Caki2 (cell line): ENCODE measurements at regions not wholly inside any gene's neighbourhood (a gene's known extent, or its start where the extent isn't known, plus 50 kb on each side); places are given as distances from the start of the nearest gene placed in this dataset.

ENCODE experiments used
- DNase-seq: peaks from one replicate; pipeline ENCODE4 v3.0.0-alpha.2; 2015; ENCODE audit warnings: low read depth
- in situ Hi-C: cut with HindIII; loops from 2 replicates; pipeline ENCODE4 v1.10.0; 2016; ENCODE audit warnings: low sequenced_read_pairs, low pct_unique_long_range_greater_than_20kb, mixed read lengths

DNA sequence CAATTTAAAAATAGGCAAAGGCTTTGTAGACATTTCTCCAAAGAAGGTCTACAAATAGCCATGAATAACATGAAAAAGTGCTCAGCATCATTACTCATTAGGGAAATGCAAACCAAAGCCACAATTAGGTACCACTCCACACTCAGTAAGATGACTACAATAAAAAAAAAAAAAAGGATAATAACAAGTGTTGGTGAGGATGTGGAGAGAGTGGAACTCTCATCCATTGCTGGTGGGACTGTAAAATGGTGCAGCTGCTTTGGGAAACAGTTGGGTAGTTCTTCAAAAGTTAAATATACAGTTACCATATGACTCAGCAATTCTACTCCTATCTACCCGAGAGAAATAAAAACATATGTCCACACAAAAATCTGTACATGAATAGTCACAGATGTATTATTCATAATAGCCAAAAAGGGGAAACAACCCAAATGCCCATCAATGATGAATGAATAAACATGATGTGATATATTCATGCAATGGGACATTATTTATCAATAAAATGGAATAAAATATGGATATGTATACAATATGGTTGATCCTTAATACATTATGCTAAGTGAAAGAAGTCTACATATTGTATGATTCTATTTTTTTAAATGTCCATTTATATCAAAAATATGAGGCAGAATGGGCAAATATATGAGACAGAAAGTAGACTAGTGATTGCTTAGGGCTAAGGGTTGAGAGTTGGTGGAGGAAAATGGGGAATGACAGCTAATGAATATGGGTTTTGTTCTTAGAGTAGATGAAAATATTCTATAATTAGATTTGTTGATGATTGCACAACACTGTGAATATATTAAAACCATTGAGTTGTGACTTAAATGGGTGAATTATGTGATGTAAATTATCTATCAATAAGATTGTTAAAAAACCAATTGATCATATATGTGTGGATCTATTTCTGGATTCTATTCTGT is 66.1 kb upstream of the SMAD3 start:
- in situ Hi-C loops, result no loop called here
- DNase-seq, result no peak

DNA sequence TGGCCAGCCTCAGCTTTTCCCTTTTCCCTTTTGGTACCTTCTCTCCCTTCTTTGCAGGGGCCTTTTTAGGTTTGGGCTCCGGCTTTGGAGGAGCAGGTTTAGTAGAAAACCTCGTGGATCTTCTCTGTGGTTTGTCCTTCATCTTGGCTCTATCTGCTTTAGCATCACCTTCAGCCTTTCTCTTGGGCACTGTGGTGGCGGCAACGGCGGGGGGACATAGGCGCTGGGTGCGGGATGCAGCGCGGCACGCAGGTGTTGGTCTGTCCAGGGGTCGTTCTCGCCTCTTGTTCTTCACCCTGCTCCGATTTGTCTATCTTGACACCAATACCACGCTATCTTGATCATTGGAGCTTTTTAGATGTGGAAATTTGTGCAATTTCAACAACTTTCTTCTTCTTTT is 64.5 kb upstream of the SMAD3 start:
- no peak for DNase-seq
- in situ Hi-C loops, result no loop called here

DNA sequence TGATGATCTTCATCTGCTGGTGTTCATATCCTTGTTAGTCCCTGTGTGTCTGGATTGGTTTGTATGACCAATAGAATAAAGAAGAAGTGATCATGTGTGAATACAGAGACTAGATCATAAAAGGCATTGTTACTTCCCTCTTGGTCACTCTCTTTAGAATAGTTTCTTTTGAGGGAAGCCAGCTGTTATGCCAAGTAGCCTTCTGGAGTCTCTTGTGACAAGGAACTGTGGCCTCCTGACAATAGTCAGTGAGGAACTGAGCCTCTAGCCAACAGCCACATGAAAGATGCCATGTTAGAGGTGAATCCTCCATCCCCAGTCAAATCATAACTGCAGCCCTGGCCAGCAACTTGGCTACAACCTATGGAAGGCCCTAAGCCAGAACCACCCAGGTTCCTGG is 63.0 kb upstream of the SMAD3 start:
- DNase-seq, result no peak
- in situ Hi-C loops, result no loop called here

DNA sequence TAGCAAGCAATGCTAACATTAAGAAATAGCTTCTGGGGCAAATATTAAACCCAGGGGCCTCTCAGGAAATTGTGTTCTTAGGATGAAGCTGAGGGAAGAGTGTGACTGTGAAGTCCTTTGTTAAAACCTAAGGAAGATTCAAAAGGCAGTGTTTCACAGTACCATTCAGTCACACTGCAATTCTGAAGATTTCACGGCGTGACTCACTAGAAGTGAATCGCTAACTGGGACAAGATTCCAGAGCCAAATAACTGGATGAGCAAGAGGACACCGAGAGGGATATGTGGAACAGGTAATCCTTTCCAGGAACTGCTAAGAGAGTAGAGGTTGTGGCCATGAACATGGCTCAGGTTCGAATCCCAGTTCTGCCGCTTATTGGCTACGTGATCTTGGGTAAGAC is 61.8 kb upstream of the SMAD3 start:
- peak; percentile 30 for DNase-seq
- in situ Hi-C loops, result no loop called here

DNA sequence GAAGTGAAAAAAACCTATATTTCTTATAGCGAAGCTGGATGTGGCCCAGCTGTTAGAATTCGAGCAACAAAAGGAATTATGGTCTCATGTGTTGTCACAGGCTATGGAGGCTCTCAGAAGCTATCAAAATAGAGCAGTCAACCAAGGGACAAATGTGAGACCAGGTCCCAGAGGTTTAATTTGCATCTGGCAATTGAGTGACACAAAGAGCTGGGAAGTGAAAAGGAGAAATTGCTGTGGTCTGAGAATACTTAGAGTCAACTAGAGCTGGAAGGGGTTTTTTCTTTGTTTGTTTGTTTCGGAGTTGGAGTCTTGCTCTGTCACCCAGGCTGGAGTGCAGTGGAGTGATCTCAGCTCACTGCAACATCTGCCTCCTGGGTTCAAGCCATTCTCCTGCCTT is 61.3 kb upstream of the SMAD3 start:
- in situ Hi-C loops, result no loop called here

DNA sequence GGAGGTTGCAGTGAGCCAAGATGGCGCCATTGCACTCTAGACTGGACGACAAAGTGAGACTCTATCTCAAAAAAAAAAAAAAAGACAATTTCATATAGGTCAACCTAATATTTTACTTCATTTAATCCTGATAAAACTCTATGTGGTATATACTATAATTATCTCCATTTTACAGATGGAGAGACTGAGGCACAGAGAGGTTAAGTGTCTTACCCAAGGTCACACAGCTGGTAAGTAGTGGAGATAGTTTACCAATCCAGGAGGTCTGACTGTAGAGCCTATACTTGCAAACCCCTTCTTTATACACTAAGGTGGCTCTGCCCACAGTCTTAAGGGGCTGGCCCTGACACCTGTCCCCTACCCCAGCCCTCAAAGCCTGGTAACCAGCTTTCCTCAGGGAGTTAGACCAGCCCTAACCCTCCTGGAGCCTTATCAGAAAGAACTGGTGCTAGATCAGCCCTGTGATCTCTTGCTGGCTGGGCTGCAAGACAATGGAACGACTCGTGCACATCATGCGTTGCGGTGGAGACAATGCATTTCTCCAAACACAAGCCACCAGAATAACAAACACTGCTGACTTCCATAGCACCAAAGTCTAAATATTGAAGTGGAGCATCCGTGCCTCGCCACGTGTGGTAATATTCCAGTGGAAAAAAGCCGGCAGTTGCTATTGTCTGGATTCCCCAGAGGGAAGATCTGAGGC is 60.0 kb upstream of the SMAD3 start:
- in situ Hi-C loops, result no loop called here
- DNase-seq, result no peak

More for the DNA sequence above, 61.3 kb upstream of the SMAD3 start:
- DNase-seq, result no peak

DNA sequence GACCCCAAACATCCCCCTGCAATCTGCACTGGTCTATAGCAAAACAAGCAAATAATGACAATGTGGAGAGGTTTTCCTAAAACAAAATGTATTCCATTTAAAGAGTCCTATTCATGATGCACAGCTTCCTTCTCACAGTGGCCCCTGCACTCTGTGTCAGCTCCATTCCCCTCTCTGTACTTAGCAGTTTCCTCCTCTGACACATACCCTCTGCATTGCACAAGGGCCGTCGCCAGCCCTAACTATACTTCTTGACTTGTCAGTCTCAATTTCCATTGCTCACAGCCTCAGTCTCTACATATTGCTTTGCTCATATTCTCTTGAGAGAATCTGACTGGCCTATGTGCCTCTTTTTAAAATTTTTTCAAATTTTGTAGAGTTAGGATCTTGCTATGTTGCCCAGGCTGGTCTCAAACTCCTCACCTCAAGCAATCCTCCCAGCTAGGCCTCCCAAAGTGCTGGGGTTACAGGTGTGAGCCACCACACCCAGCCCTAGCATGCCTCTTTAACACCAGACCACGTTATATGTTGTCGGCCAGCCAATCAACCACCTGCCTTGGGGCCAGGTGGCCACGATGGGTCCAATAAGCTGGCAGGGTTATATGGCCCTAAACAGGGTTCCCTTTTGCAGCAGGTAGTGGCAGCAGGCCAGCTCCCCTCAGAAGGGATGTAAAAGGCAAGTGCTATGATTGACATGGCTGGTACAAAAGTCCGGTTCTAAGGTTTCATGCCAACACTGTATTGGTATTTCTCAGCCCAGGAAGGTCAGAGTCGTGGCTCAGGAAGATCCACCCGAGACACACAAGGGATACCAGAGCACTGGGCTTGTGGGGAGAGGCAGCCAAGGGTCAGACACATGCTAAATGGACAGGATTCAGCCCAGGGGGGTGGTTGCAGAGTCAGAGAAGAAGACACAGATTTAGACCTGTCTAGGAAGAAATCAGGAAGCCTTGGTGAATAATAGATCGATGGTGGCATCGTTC is 59.0 kb upstream of the SMAD3 start:
- in situ Hi-C loops, result no loop called here
- no peak for DNase-seq

DNA sequence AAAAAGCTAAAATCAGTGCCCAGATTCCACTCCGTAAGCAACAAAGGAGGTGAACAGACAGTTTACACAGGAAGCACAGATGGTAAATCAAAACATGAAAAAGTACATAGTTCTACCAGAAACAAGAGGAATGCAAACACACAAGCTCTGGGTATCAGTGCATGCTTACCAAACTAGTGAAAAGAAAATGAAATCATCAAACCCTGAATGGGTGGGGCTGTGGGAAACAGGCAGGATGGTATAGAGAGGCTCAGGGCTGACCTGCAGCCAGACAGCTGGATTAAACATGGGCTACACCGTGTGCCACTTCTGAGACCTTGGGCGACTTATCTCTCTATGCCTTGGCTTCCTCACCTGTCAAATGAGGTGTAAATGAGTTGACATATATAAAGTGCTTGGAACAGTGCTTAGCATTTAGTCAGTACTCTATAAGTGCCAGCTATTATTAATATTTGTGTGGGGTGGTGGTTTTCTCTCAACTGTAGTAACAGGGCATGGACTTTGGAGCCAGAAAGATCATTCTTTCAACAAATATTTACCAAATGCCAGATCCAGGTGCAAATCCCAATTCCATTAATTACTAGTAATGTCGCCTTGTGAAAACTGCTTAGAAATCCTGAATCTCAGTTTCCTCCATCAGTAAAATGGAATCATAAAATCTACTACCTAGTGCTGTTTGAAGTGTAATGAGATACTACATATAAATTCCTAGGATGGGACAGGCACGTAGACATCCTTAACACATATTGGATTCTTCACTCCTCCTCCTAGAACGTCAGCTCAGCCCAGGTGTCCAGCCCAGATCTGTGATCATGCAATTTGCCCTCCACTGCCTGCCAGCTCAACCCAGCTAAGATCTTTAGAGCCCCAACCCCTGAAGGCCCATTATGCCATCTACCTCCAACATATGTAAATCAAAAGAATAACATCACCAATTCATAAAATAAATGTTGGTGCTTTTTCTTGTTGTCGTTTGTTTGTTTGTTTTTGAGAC is 55.5 kb upstream of the SMAD3 start:
- in situ Hi-C loops, result no loop called here

DNA sequence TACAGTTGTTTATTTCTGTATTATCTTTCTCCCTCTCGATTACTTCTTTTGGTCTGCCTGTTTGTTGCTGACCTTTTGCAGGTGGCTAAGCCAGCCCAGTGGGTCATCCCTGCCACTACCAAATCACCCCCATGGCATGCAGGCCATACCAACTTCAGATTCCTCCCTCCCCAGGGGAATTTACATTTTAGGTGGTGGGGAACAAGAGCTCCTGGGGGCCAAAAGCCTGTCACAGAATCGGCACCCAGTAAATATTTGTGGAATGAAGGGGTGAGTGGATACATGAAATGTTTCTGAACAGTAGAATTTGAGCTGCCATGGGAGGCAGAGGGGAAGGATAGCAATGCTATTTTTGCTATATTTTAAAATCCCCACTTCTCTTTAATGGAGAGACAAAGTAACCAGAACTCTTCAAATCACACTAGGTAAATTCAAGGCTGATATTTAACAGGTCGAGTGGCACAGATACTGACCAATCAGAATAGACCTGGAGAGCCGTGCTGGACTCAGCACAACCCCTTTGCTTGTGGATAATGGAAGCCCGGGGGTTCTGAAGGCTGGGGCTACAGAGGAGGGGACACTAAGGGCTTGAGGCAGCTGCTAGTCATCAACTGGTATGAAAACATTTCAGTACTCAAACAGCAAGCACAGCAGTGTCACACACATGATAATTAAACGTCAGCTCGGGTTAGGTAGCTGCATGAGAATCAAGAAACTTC is 54.3 kb upstream of the SMAD3 start:
- DNase-seq, result no peak
- in situ Hi-C loops, result no loop called here

More for the DNA sequence above, 55.5 kb upstream of the SMAD3 start:
- DNase-seq, result no peak

DNA sequence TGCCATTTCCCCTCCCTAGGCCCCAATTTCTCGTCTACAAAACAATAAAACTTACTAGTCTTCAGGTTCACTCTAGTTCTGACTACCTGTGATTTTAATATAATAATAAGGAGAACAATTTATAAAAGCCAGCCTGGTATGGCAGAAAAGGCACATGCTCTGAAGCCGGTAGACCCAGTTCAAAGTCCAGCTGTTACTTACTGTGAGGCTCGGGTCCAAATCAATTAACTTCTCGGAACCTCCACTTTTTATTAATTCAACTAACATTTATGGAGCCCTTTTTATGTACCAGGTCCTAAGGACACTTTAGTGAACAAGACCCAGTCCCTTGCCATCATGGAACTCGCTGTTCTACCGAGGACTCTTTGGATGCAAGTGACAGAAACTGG is 53.8 kb upstream of the SMAD3 start:
- in situ Hi-C loops, result no loop called here
- DNase-seq, result no peak

DNA sequence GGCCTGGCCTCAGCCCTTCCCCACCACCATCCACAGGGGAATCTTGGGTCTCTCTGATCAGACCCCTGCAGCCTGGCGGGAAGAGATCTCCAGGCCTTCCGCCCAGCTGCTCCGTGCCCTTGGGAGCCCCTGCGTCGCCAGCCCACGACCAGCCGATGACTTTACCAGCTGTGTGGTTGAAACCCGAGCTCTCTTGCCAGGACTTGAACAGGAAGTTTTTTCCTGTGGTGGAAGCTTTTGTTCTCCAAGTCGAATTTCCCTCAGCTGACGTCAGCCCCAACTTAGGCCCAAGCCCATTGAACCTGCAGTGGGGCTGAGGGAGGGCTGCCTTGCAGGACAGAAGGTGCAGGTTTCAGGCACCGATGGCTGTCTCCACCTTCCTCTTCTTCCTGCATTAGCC is 51.7 kb upstream of the SMAD3 start:
- DNase-seq, result no peak
- in situ Hi-C loops, result no loop called here
